Frontal cortex (tissue), 3 donors: ENCODE measurements at regions not wholly inside any gene's neighbourhood (a gene's known extent, or its start where the extent isn't known, plus 50 kb on each side); places are given as distances from the start of the nearest gene placed in this dataset.
A peak's percentile ranks its signal among the peaks of the same experiment; 100 is the strongest.
"Not testable (repeated sequence)": the region's sequence is repeated elsewhere in the genome, so short reads cannot be mapped to it uniquely, and the experiment has no call there.

Experiments
- DNase-seq, 2 donors: peaks; one replicate each; pipeline ENCODE4 v3.0.0; 2012; ENCODE audit warnings: low spot score in 2 of 2
- FAIRE-seq: peaks from 2 replicates; lab custom pipeline; 2012; peaks lifted over from hg19 to GRCh38; lab: Jason Lieb, UNC
- donor health status: control.
- donor health status: control.
- donor health status: control.

DNA sequence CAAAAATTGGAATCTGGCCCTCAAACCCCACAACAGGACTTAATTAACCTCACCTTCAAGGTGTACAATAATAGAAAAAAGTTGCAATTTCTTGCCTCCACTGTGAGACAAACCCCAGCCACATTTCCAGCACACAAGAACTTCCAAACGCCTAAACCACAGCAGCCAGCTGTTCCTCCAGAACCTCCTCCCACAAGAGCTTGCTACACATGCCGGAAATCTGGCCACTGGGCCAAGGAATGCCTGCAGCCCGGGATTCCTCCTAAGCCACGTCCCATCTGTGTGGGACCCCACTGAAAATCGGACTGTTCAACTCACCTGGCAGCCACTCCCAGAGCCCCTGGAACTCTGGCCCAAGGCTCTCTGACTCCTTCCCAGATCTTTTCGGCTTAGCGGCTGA, 315.9 kb upstream of the EDIL3 start:
- FAIRE-seq, DNase-seq: not testable (repeated sequence)

- DNase-seq (no peak), FAIRE-seq (no peak)
Observed at GRCh38 chr5:84696651-84697050, 312.0 kb upstream of the EDIL3 start.

DNA sequence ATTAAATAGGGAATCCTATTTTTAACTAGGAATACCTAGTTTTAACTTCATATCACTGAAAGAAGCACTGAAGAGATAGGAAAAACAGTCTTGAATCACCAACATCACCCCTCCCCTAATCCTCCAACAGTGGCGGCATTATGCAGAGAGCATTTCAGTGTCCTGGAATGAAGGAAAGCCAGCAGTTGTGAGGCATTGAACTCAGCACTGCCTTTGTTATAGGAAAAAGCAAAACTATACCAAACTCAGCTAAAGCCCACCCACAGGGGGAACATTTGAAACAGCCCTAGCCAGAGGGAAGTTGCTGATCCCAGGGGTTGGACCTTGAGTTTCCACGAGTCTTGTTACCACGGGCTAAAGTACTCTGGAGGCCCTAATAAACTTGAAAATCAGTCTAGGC, 310.6 kb upstream of the EDIL3 start:
- no peak for DNase-seq
- no peak for FAIRE-seq

DNA sequence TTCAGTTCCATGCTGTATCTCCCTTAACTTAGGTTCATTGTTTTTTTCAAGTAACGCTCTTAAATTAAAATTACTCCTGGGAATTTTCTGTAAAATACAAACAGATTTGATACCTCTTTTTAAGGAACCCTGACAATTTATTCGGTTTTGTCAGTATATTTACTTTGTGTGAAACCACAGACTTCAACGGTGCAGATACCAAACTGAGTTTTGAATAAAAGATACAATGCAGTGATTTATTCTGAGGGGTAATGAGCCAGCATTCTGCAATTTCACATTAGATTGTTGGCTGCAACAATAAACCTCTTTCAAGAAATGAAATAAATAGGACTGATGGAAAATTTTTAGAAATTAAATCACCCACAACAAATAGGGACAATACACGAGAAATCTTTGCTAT, 308.6 kb upstream of the EDIL3 start:
- DNase-seq = no peak

DNA sequence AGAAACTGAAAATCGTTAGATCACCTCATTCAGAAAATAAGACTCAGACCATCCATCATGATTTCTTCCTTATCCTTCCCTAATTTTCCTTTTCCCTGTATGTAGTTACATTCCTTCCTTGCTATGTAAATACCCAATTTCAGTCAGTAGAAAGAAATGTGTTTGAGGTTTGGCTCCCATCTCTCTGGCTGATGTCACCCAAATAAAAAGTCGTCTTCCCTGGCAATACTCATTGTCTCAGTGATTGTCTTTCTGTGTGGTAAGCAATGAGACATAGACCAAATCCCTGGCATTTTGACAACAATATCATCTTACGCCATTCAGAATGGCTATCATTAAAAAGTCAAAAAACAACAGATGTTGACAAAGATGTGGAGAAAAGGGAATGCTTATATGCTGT, 303.9 kb upstream of the EDIL3 start:
- no peak for FAIRE-seq

More for the DNA sequence above, 308.6 kb upstream of the EDIL3 start:
- FAIRE-seq = peak; percentile 48

GRCh38 chr5:84685121-84685894, 300.6 kb upstream of the EDIL3 start:
- no peak for DNase-seq
- FAIRE-seq = no peak

More for the DNA sequence above, 303.9 kb upstream of the EDIL3 start:
- DNase-seq = no peak

DNA sequence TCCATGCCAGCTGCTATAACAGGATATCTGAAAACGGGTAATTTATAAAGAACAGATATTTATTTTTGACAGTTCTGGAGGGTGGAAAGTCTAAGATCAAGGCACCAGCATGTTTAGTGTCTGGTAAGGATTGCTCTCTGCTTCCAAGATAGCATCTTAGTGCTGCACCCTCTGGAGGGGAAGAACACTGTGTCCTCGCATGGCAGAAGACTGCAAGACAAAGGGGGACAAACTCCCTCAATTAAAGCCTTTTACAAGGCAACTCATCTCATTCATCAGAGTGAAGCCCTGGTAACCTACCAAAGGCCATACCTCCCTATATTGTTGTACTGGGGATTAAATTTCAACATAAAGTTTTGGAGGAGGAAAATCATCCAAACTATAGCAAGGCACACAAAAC, 298.9 kb upstream of the EDIL3 start:
- no peak for DNase-seq
- FAIRE-seq = no peak

DNA sequence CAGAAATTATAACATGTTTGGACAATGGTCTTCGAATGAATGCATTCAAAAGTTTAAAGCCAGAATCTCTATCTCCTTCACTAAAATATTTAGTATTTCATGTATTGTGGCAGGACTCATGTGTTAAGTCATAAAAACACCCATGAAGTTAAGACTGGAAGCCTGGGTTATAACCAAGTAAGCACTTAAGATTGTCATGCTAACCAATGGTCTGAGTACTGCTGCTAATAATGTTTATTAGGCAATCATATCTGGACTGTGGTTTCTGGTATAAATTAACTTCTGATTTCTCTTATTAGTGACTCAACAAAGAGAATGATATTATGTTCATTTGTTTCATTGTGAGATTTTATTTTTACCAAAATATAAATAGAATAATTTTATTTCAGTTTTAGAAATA, 297.9 kb upstream of the EDIL3 start:
- no peak for DNase-seq
- FAIRE-seq = peak; percentile 8

- DNase-seq = no peak
- no peak for FAIRE-seq
Observed at GRCh38 chr5:84680908-84681307, 296.2 kb upstream of the EDIL3 start.

GRCh38 chr5:84673785-84674184, 289.1 kb upstream of the EDIL3 start:
- FAIRE-seq (no peak), DNase-seq (no peak)

DNA sequence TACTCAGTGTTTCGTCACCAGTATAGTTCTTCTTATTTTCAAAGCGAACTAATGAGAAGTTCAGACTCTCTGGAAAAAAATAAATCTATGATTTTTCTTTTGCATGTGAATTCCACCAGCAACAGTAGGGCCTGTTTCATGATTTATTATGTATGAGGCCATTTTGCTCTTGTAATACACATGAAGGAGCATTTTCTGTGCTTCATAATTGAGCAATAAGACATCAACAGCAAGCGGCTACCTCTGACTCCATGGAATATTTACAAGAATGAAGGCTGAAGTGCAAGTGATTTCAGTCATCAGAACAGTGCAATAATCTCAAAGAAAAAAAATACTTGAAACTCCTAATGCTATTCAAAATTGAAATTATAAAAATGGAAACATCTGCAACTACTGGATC, 282.9 kb upstream of the EDIL3 start:
- FAIRE-seq (no peak), DNase-seq (no peak)

GRCh38 chr5:84650429-84650828, 265.7 kb upstream of the EDIL3 start:
- FAIRE-seq (no peak), DNase-seq (no peak)

GRCh38 chr5:84647581-84647980, 262.9 kb upstream of the EDIL3 start:
- FAIRE-seq = peak; percentile 89
- no peak for DNase-seq

DNA sequence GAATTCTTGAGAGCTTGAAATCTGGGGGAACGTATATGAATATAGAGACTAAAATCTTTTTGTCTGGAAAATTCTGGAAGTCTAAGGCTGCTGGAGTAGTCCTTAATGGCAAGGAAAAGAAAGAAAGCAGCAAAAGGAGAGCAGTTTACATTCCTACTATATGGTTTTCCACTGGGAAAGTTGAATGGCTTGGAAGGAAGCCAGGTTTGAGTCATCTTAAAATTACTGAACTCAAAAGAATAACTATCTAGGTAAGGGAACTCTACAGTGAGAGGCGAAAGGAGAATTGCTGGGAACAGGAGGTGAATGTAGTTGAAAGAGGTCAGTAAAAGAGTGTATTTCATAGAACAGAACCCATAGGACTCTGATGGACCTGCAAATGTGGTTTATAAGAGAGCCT, 258.1 kb upstream of the EDIL3 start:
- no peak for FAIRE-seq
- DNase-seq = no peak

DNA sequence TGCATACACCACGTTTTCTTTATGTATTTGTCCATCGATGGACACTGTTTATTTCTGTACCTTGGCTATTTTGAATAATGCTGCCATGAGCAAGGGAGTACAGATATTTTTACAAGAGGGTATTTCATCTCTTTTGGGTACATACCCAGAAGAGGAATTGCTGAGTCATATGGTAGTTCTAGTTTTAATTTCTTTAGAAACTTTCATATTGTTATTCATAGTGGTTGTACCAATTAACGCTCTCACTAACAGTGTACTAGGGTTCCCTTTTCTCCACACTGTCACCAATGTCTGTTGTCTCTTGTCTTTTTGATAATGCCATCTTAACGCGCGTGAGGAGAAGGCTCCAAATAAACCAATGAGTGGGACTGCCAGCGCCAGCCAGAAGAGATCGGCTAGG, 257.6 kb upstream of the EDIL3 start:
- DNase-seq (no peak), FAIRE-seq (no peak)

GRCh38 chr5:84637662-84638375, 253.1 kb upstream of the EDIL3 start:
- DNase-seq (no peak), FAIRE-seq (no peak)

DNA sequence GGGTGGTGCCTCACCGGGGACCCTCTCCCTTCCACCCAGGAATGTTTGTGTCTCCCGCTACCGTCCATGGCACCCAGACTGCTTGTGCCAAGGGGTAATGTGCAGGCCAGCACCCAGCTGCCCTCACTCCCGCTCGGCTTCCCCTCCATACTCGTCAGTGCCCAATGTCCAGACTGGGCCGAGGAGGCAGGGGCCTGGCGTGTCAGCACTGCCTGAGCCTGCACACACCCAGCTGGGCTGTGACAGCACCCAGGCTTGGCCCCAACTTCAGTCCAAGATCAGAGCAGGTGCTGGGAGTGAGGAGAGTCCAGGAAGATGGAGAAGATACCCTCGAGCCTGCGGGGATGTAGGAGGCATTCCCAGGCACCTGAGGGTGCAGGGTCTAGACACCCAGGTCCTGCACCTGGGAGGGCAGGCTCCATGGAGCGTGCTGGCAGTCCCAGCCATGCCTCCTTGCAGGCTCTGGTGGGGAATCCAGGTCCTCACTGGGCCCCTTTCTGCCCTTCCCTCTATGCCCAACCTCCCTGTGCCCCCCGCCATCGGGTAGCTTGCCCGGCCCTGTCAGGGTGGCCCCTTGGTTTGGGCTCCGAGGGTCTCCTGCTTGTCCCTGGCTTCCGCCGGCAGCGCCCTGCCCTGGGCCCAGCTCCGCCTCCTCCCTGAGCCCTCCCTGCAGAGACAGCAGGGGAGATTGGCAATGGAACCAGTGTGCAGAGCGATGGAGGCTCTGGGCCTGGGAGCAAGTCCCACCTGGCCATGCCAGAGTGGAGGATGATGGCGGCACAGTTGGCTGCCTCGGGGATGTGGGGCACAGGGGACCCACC, 250.8 kb upstream of the EDIL3 start:
- FAIRE-seq (no peak), DNase-seq (no peak)

- no peak for FAIRE-seq
- DNase-seq = no peak
Observed at GRCh38 chr5:84634256-84634655, 249.6 kb upstream of the EDIL3 start.

DNA sequence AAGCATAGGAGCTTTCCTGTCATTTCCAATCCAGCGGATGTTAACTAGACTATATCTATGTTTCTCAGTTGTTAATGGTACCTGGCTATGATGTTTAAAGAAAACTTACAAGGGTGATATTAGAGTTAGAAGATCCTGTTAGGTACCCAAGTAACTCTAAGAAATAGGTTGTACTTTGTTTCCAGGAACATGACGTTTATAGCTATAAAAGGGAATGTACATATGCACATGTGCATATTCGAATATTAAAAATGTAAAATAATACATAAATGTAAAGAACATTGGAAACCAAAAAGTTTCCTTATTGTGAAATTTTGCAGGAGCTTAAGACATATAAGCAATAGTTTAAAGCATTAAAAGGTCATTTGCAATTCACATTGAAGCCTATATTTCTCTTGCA, 247.7 kb upstream of the EDIL3 start:
- DNase-seq (no peak), FAIRE-seq (no peak)

- DNase-seq (no peak), FAIRE-seq (no peak)
Observed at GRCh38 chr5:84628918-84629317, 244.2 kb upstream of the EDIL3 start.

DNA sequence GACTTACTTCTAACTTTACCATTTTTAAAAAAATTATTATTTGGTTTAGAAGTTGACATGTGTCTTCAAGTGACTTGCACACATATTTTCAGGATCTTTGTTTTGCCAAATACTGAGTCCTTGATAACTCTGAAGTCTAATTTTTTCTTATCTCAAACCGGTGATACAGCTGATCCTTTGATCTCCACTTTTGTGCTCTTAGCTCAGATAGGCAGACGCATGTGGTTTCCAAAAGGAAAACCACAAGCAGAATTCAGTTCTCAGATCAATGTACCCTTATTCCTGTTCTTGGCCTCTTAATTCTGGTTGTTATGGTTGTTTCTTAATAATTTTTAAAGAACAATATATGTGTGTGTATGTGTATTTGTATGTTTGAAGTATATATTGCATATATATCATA, 238.3 kb upstream of the EDIL3 start:
- DNase-seq (no peak), FAIRE-seq (no peak)
